GM21528 (cell line): ENCODE measurements at regions not wholly inside any gene's neighbourhood (a gene's known extent, or its start where the extent isn't known, plus 50 kb on each side); places are given as distances from the start of the nearest gene placed in this dataset.
"Not testable (repeated sequence)": the region's sequence is repeated elsewhere in the genome, so short reads cannot be mapped to it uniquely, and the experiment has no call there.

ENCODE experiments used
- ATAC-seq: cut with Tn5 transposase; IDR thresholded peaks from one replicate; pipeline ENCODE4 v1.9.1; 2021; ENCODE audit warnings: mild to moderate bottlenecking, moderate library complexity; ENCODE audit not compliant: unreplicated experiment, low FRiP score

- ATAC-seq: no peak
These were observed 202.5 kb upstream of the RPL34 start for GRCh38 chr4:108417923-108418322.

GRCh38 chr4:108416831-108417230 lies 203.5 kb upstream of the RPL34 start:
- ATAC-seq: no peak

- no peak for ATAC-seq
These were observed 205.0 kb upstream of the RPL34 start for GRCh38 chr4:108415389-108415788.

- ATAC-seq: no peak
These were observed 208.5 kb upstream of the RPL34 start for GRCh38 chr4:108411836-108412235.

- ATAC-seq: not testable (repeated sequence)
These were observed 210.7 kb upstream of the RPL34 start for GRCh38 chr4:108409691-108410090.

- no peak for ATAC-seq
These were observed 214.8 kb upstream of the RPL34 start for GRCh38 chr4:108405586-108405985.

- ATAC-seq: no peak
These were observed 220.1 kb upstream of the RPL34 start for GRCh38 chr4:108400309-108400708.

- no peak for ATAC-seq
These were observed 220.6 kb upstream of the RPL34 start for GRCh38 chr4:108399610-108400265.

GRCh38 chr4:108398836-108399235 lies 221.5 kb upstream of the RPL34 start:
- no peak for ATAC-seq

GRCh38 chr4:108398316-108398715 lies 222.1 kb upstream of the RPL34 start:
- ATAC-seq: no peak

GRCh38 chr4:108397850-108398249 lies 222.5 kb upstream of the RPL34 start:
- no peak for ATAC-seq

GRCh38 chr4:108396900-108397497 lies 223.4 kb upstream of the RPL34 start:
- ATAC-seq: no peak

GRCh38 chr4:108395786-108396185 lies 224.6 kb upstream of the RPL34 start:
- ATAC-seq: no peak

- no peak for ATAC-seq
These were observed 225.2 kb upstream of the LEF1 start for GRCh38 chr4:108393890-108394472.

GRCh38 chr4:108391701-108392455 lies 223.1 kb upstream of the LEF1 start:
- no peak for ATAC-seq

GRCh38 chr4:108385076-108385475 lies 216.3 kb upstream of the LEF1 start:
- ATAC-seq: no peak

- ATAC-seq: no peak
These were observed 215.8 kb upstream of the LEF1 start for GRCh38 chr4:108384544-108384943.

- ATAC-seq: no peak
These were observed 214.4 kb upstream of the LEF1 start for GRCh38 chr4:108383157-108383556.

- no peak for ATAC-seq
These were observed 214.0 kb upstream of the LEF1 start for GRCh38 chr4:108382751-108383150.

GRCh38 chr4:108378164-108378563 lies 209.4 kb upstream of the LEF1 start:
- ATAC-seq: no peak

GRCh38 chr4:108377021-108377420 lies 208.3 kb upstream of the LEF1 start:
- ATAC-seq: no peak
